ENCODE measurements at regions not wholly inside any gene's neighbourhood (a gene's known extent, or its start where the extent isn't known, plus 50 kb on each side); places are given as distances from the start of the nearest gene placed in this dataset.

- in situ Hi-C loops (cut with MboI; ENCODE audit: low pct_unique_long_range_greater_than_20kb, low sequenced_read_pairs, unreplicated experiment) = no loop called here
- TF ChIP-seq CTCF (IDR thresholded peaks at IDR 0.05; ENCODE audit: extremely low read depth, insufficient read depth, missing control alignments) = no peak
- DNase-seq (ENCODE audit: low spot score) = no peak
These were observed 85.2 kb downstream of the HRH4 start for GRCh38 chr18:24545651-24546050.

GRCh38 chr18:24546307-24546706 is 85.9 kb downstream of the HRH4 start:
- DNase-seq (ENCODE audit: low spot score) = no peak
- TF ChIP-seq CTCF (IDR thresholded peaks at IDR 0.05; ENCODE audit: extremely low read depth, insufficient read depth, missing control alignments) = no peak
- in situ Hi-C loops (cut with MboI; ENCODE audit: low pct_unique_long_range_greater_than_20kb, low sequenced_read_pairs, unreplicated experiment) = no loop called here

GRCh38 chr18:24548583-24548982 is 88.1 kb downstream of the HRH4 start:
- in situ Hi-C loops (cut with MboI; ENCODE audit: low pct_unique_long_range_greater_than_20kb, low sequenced_read_pairs, unreplicated experiment) = no loop called here
- DNase-seq (ENCODE audit: low spot score) = no peak
- no peak for TF ChIP-seq CTCF (IDR thresholded peaks at IDR 0.05; ENCODE audit: extremely low read depth, insufficient read depth, missing control alignments)

GRCh38 chr18:24552218-24552617 is 91.8 kb downstream of the HRH4 start:
- in situ Hi-C loops (cut with MboI; ENCODE audit: low pct_unique_long_range_greater_than_20kb, low sequenced_read_pairs, unreplicated experiment) = no loop called here
- TF ChIP-seq CTCF (IDR thresholded peaks at IDR 0.05; ENCODE audit: extremely low read depth, insufficient read depth, missing control alignments) = no peak
- DNase-seq (ENCODE audit: low spot score) = no peak

GRCh38 chr18:24553571-24554285 is 93.3 kb downstream of the HRH4 start:
- DNase-seq (ENCODE audit: low spot score) = no peak
- in situ Hi-C loops (cut with MboI; ENCODE audit: low pct_unique_long_range_greater_than_20kb, low sequenced_read_pairs, unreplicated experiment) = no loop called here

GRCh38 chr18:24558403-24558802 is 98.0 kb downstream of the HRH4 start:
- TF ChIP-seq CTCF (IDR thresholded peaks at IDR 0.05; ENCODE audit: extremely low read depth, insufficient read depth, missing control alignments) = no peak
- in situ Hi-C loops (cut with MboI; ENCODE audit: low pct_unique_long_range_greater_than_20kb, low sequenced_read_pairs, unreplicated experiment) = no loop called here
- DNase-seq (ENCODE audit: low spot score) = no peak

More at GRCh38 chr18:24553571-24554285, 93.3 kb downstream of the HRH4 start:
- no peak for TF ChIP-seq CTCF (IDR thresholded peaks at IDR 0.05; ENCODE audit: extremely low read depth, insufficient read depth, missing control alignments)
